DND-41 (cell line): ENCODE measurements at regions not wholly inside any gene's neighbourhood (a gene's known extent, or its start where the extent isn't known, plus 50 kb on each side); places are given as distances from the start of the nearest gene placed in this dataset.

Source experiments
- ATAC-seq: fragments of 200-7000 bp; cut with Tn5 transposase; 3 replicates; pipeline ENCODE4 v1.9.1; 2021; ENCODE audit warnings: low read depth; ENCODE audit not compliant: insufficient read depth
- DNase-seq: peaks from one replicate; pipeline ENCODE4 v3.0.0-alpha.2; 2020
- H2AFZ ChIP-seq: 2 replicates; pipeline ENCODE4 v1.6.0; 2012; ENCODE audit warnings: low read depth, low read length
- H3K27ac ChIP-seq: 2 replicates; pipeline ENCODE4 v1.5.1; 2012; ENCODE audit warnings: low read length, inconsistent platforms
- H3K27me3 ChIP-seq: fragments of 200-600 bp; sonication (generic); 2 replicates; pipeline ENCODE4 v1.6.0; 2012; ENCODE audit warnings: low read length, mild to moderate bottlenecking, inconsistent platforms; ENCODE audit not compliant: insufficient read depth, poor library complexity
- H3K36me3 ChIP-seq: 2 replicates; pipeline ENCODE4 v1.5.1; 2012; ENCODE audit warnings: low read length, inconsistent platforms; ENCODE audit not compliant: insufficient read depth
- H3K4me1 ChIP-seq: 2 replicates; pipeline ENCODE4 v1.5.1; 2012; ENCODE audit warnings: mild to moderate bottlenecking, low read length; ENCODE audit not compliant: insufficient read depth
- H3K4me2 ChIP-seq: 2 replicates; pipeline ENCODE4 v1.6.0; 2012; ENCODE audit warnings: mild to moderate bottlenecking, moderate library complexity, low read length, inconsistent platforms; ENCODE audit not compliant: insufficient read depth
- H3K4me3 ChIP-seq, 2 experiments: fragments of 200-600 bp in 1 of 2; shearing (Covaris generic) in 1 of 2; 2 replicates each; pipeline ENCODE4 v1.5.1; 2012 to 2016; ENCODE audit warnings: inconsistent platforms in 2 of 2, low read length in 2 of 2, mild to moderate bottlenecking in 2 of 2, low read depth in 1 of 2, moderate library complexity in 1 of 2
- H3K79me2 ChIP-seq: 2 replicates; pipeline ENCODE4 v1.6.0; 2012; ENCODE audit warnings: low read length, inconsistent platforms; ENCODE audit not compliant: insufficient read depth
- H3K9ac ChIP-seq: 2 replicates; pipeline ENCODE4 v1.6.0; 2012; ENCODE audit warnings: low read depth, mild to moderate bottlenecking, inconsistent platforms, low read length, moderate library complexity
- H3K9me3 ChIP-seq: 2 replicates; pipeline ENCODE4 v1.5.1; 2012; ENCODE audit warnings: low read length, moderate library complexity, mild to moderate bottlenecking, inconsistent platforms; ENCODE audit not compliant: insufficient read depth, severe bottlenecking
- H4K20me1 ChIP-seq: 2 replicates; pipeline ENCODE4 v1.6.0; 2012; ENCODE audit warnings: low read length; ENCODE audit not compliant: insufficient read depth
- EZH2 ChIP-seq: IDR thresholded peaks from 3 replicates; pipeline ENCODE4 v1.6.1; 2012; ENCODE audit warnings: borderline replicate concordance, low read depth, mild to moderate bottlenecking, moderate library complexity, low read length, inconsistent platforms; ENCODE audit not compliant: severe bottlenecking
- TF ChIP-seq, protein P1 (sequence below): IDR thresholded peaks from 2 replicates; pipeline ENCODE4 v1.5.1; 2012; ENCODE audit warnings: borderline replicate concordance, low read length, moderate library complexity, mild to moderate bottlenecking; ENCODE audit not compliant: poor library complexity, severe bottlenecking; ENCODE audit errors: extremely low read depth

DNA sequence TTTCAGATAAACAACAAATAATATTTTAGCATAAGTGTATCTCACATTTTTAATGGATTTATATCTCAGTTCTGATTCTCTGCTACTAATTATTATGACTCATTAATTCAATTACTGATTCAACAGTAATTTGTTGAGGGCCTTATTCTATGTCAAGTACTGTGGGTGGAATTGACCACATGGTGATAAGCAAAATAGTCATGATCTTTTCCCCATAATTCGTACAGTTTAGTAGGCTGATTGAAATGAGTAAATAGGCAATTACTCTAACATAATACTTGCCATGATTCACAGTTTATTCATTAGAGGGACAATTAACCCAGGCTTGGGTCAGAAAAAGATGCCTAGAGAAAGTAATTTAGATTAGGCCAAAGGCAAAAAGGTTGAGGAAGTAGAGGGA is 60.9 kb upstream of the SLC4A7 start:
- Histone ChIP-seq H3K9me3 (no peaks in the 10 kb centered on the region), H3K4me1 (no peaks in the 10 kb centered on the region), H3K4me2 (no peak overlapping the region), H3K27me3 (no peaks in the 10 kb centered on the region), H3K27ac (no peak overlapping the region), H3K4me3 (no peak overlapping the region), H2AFZ (no peak overlapping the region), H3K36me3 (no peaks in the 10 kb centered on the region), H4K20me1 (no peaks in the 10 kb centered on the region), H3K9ac (no peak overlapping the region), H3K79me2 (no peaks in the 10 kb centered on the region)
- TF ChIP-seq, protein P1, sequence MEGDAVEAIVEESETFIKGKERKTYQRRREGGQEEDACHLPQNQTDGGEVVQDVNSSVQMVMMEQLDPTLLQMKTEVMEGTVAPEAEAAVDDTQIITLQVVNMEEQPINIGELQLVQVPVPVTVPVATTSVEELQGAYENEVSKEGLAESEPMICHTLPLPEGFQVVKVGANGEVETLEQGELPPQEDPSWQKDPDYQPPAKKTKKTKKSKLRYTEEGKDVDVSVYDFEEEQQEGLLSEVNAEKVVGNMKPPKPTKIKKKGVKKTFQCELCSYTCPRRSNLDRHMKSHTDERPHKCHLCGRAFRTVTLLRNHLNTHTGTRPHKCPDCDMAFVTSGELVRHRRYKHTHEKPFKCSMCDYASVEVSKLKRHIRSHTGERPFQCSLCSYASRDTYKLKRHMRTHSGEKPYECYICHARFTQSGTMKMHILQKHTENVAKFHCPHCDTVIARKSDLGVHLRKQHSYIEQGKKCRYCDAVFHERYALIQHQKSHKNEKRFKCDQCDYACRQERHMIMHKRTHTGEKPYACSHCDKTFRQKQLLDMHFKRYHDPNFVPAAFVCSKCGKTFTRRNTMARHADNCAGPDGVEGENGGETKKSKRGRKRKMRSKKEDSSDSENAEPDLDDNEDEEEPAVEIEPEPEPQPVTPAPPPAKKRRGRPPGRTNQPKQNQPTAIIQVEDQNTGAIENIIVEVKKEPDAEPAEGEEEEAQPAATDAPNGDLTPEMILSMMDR = no peak
- no peak for TF ChIP-seq EZH2
- ATAC-seq = no peak
- no peak for DNase-seq

DNA sequence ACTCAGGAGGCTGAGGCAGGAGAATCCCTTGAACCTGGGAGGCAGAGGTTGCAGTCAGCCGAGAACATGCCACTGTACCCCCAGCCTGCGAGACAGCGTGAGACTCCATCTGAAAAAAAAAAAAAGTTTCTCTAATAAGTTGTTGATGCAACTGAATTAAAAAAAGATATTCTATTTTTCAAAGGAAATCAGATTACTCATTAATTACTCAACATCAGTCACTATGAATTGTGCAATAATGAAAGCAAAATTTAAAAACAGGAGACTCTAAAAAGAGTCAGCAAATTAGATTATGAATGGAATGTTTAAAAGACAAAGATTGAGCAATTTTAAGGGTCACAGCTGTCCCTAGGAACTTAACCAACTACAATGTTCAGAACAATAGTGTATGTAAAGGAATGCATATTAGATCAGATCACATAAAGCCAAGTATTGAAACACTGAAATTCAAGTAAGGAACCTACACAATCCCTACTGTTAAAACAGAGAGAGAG is 60.2 kb upstream of the SLC4A7 start:
- TF ChIP-seq, protein P1 = no peak
- no peak for TF ChIP-seq EZH2
- Histone ChIP-seq H4K20me1 (no peaks in the 10 kb centered on the region), H2AFZ (no peak overlapping the region), H3K9me3 (no peaks in the 10 kb centered on the region), H3K4me1 (no peaks in the 10 kb centered on the region), H3K36me3 (no peaks in the 10 kb centered on the region), H3K4me3 (no peak overlapping the region), H3K4me2 (no peak overlapping the region), H3K9ac (no peak overlapping the region), H3K27me3 (no peaks in the 10 kb centered on the region), H3K79me2 (no peaks in the 10 kb centered on the region), H3K27ac (no peak overlapping the region)
- ATAC-seq = no peak
- no peak for DNase-seq

DNA sequence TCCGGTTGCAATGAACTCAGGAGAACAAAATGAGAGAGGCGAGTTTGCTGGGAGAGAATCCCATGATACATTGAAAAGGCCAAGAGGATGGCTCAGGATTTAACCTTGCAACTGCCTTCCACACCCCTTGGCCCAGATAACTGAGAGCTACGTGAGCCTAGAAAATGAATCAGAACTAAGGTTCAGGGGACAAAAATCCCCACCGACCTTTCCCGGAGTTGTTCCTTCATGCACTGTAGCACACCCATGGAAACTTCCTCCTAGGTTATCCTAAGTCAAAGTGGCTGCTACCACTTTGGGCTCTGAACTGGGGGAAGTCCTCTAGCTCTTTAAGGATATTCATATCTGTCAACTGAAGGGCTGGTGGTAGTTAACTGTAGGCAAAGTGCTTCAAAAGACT is 58.3 kb upstream of the SLC4A7 start:
- H3K36me3 ChIP-seq = no peaks in the 10 kb centered on the region
- H3K9me3 ChIP-seq = no peaks in the 10 kb centered on the region
- no peak overlapping the region for H3K27ac ChIP-seq
- no peak for ATAC-seq
- no peak overlapping the region for H3K4me2 ChIP-seq
- H3K79me2 ChIP-seq = no peaks in the 10 kb centered on the region
- H2AFZ ChIP-seq = no peak overlapping the region
- no peaks in the 10 kb centered on the region for H3K4me1 ChIP-seq
- no peak for DNase-seq
- no peaks in the 10 kb centered on the region for H4K20me1 ChIP-seq
- TF ChIP-seq, protein P1 = no peak
- TF ChIP-seq EZH2 = no peak
- no peak overlapping the region for H3K9ac ChIP-seq
- no peak overlapping the region for H3K4me3 ChIP-seq
- H3K27me3 ChIP-seq = no peaks in the 10 kb centered on the region

DNA sequence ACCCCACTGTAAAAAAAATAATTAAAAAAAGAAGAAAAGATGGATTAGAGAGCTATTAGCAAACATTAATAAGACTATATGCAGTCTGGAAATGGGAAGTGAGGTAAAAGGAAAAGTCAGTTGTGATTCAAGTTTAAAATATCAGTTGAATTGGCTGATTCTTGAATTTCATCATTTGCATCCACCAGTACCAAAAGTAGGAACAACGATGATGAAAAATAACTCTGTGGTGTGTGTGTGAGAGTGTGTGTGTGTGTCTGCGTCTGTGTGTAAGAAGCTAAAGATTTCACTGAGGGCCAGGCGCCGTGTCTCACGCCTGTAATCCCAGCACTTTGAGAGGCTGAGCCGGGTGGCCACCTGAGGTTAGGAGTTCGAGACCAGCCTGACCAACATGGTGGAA is 56.0 kb upstream of the SLC4A7 start:
- no peaks in the 10 kb centered on the region for H3K79me2 ChIP-seq
- DNase-seq (no peak), ATAC-seq (no peak)
- TF ChIP-seq, protein P1 = no peak
- TF ChIP-seq EZH2 = no peak
- H3K27me3 ChIP-seq = no peaks in the 10 kb centered on the region
- H3K27ac ChIP-seq = no peak overlapping the region
- H3K9ac ChIP-seq = no peak overlapping the region
- no peaks in the 10 kb centered on the region for H3K36me3 ChIP-seq
- H3K9me3 ChIP-seq = no peaks in the 10 kb centered on the region
- H3K4me2 ChIP-seq = no peak overlapping the region
- no peaks in the 10 kb centered on the region for H3K4me1 ChIP-seq
- no peaks in the 10 kb centered on the region for H4K20me1 ChIP-seq
- H3K4me3 ChIP-seq = no peak overlapping the region
- H2AFZ ChIP-seq = no peak overlapping the region
